HCT116 (cell line): ENCODE measurements at regions not wholly inside any gene's neighbourhood (a gene's known extent, or its start where the extent isn't known, plus 50 kb on each side); places are given as distances from the start of the nearest gene placed in this dataset.

ENCODE experiments used
- ATAC-seq: fragments of 200-7000 bp; cut with Tn5 transposase; 2 replicates; pipeline ENCODE4 v1.9.1; 2020; ENCODE audit warnings: mild to moderate bottlenecking, moderate library complexity
- BruUV-seq: library from RNA; stranded (reverse); fragments of 400-500 nt; replicated peaks from 2 replicates; lab custom pipeline; 2021; lab: Mats Ljungman, UMichigan
- CTCF ChIA-PET: fragments of 300-600 bp; sonication (Branson Sonifier 250); formaldehyde crosslinking; loops from one replicate; lab custom pipeline; 2021; ENCODE audit warnings: antibody characterized with exemption; lab: Charles Lee
- POLR2A ChIA-PET: fragments of 300-600, 350-600 bp; sonication (Branson Sonifier 250); formaldehyde crosslinking; loops from one replicate; lab custom pipeline; 2021; ENCODE audit warnings: antibody characterized with exemption; lab: Charles Lee
- RAD21 ChIA-PET, 2 experiments: fragments of 300-600 bp; sonication (Branson Sonifier 250); formaldehyde crosslinking; loops; one replicate each; lab custom pipeline; 2023; ENCODE audit warnings: low total read pairs in 2 of 2; ENCODE audit not compliant: uncharacterized antibody in 2 of 2, unreplicated experiment in 2 of 2, low non-redundant PET in 1 of 2; lab: Charles Lee
- DNase-seq: peaks from one replicate; pipeline ENCODE4 v3.0.0-alpha.2; 2010; ENCODE audit warnings: low read depth, low spot score
- H2AFZ ChIP-seq: fragments of 200-600 bp; shearing (Covaris generic), sonication (generic); 2 replicates; pipeline ENCODE4 v1.6.1; 2017; ENCODE audit warnings: low read depth, mixed run types, mixed read lengths, antibody characterized with exemption, low read length; ENCODE audit not compliant: poor library complexity, severe bottlenecking
- H3K27ac ChIP-seq: 2 replicates; pipeline ENCODE4 v1.5.1; 2012; ENCODE audit warnings: low read depth, low read length
- H3K27me3 ChIP-seq: fragments of 200-600 bp; sonication (generic); 2 replicates; pipeline ENCODE4 v1.6.1; 2016; ENCODE audit warnings: mixed run types, low read length, mixed read lengths; ENCODE audit not compliant: insufficient read depth
- H3K36me3 ChIP-seq, 2 experiments: fragments of 200-500 bp in 1 of 2; fragments of 200-600 bp in 1 of 2; sonication (Bioruptor generic) in 1 of 2; sonication (generic) in 1 of 2; 2 replicates each; pipeline versions ENCODE4 v1.5.1 to v1.6.1; 2014 to 2016; ENCODE audit warnings: low read length in 2 of 2, inconsistent platforms in 1 of 2, mixed read lengths in 1 of 2, mixed run types in 1 of 2; ENCODE audit not compliant: insufficient read depth in 2 of 2, control insufficient read depth in 1 of 2
- H3K4me1 ChIP-seq, 2 experiments: fragments of 200-600 bp in 1 of 2; sonication (generic) in 1 of 2; 2 replicates each; pipeline versions ENCODE4 v1.5.1 to v1.6.1; 2012 to 2017; ENCODE audit warnings: low read length in 2 of 2, inconsistent platforms in 1 of 2, mild to moderate bottlenecking in 1 of 2, mixed read lengths in 1 of 2, mixed run types in 1 of 2, moderate library complexity in 1 of 2; ENCODE audit not compliant: insufficient read depth in 2 of 2, control insufficient read depth in 1 of 2
- H3K4me2 ChIP-seq: fragments of 200-600 bp; sonication (generic); 2 replicates; pipeline ENCODE4 v1.6.1; 2017; ENCODE audit warnings: mixed run types, low read length, mixed read lengths
- H3K4me3 ChIP-seq, 2 experiments: fragments of 200-600 bp in 1 of 2; sonication (generic) in 1 of 2; replicated peaks in 1 of 2; 2 replicates each; pipeline ENCODE4 v1.5.1; 2011 to 2016; ENCODE audit warnings: low read length in 2 of 2, control low read depth in 1 of 2, low read depth in 1 of 2, mild to moderate bottlenecking in 1 of 2, mixed read lengths in 1 of 2, mixed run types in 1 of 2
- H3K79me2 ChIP-seq: fragments of 200-600 bp; sonication (generic); 2 replicates; pipeline ENCODE4 v1.6.1; 2017; ENCODE audit warnings: mild to moderate bottlenecking, mixed run types, low read length, moderate library complexity, mixed read lengths; ENCODE audit not compliant: insufficient read depth
- H3K9ac ChIP-seq: fragments of 200-600 bp; sonication (generic); 2 replicates; pipeline ENCODE4 v1.6.1; 2016; ENCODE audit warnings: low read length, mixed read lengths
- H3K9me2 ChIP-seq: fragments of 200-600 bp; sonication (generic), shearing (Covaris generic); 2 replicates; pipeline ENCODE4 v1.6.1; 2017; ENCODE audit warnings: mixed run types, mild to moderate bottlenecking, moderate library complexity; ENCODE audit not compliant: insufficient read depth
- H3K9me3 ChIP-seq, 2 experiments: fragments of 200-500 bp in 1 of 2; fragments of 200-600 bp in 1 of 2; sonication (Bioruptor generic) in 1 of 2; sonication (generic) in 1 of 2; 2 replicates each; pipeline ENCODE4 v1.6.1; 2014 to 2017; ENCODE audit warnings: low read length in 2 of 2, mixed read lengths in 2 of 2, inconsistent platforms in 1 of 2, low read depth in 1 of 2, mild to moderate bottlenecking in 1 of 2, mixed run types in 1 of 2, moderate library complexity in 1 of 2; ENCODE audit not compliant: control insufficient read depth in 1 of 2, insufficient read depth in 1 of 2
- H4K20me1 ChIP-seq: fragments of 200-600 bp; sonication (generic), shearing (Covaris generic); 2 replicates; pipeline ENCODE4 v1.6.1; 2017; ENCODE audit warnings: mixed run types, mild to moderate bottlenecking, moderate library complexity; ENCODE audit not compliant: insufficient read depth
- CTCF ChIP-seq, 3 experiments: fragments of 200-600 bp in 1 of 3; sonication (generic) in 1 of 3; IDR thresholded peaks in 2 of 3; conservative IDR thresholded peaks in 1 of 3; 2 replicates each; pipeline ENCODE4 v1.5.1; 2012 to 2017; ENCODE audit warnings: low read depth in 2 of 3, low read length in 2 of 3, antibody characterized with exemption in 1 of 3, borderline replicate concordance in 1 of 3, control low read depth in 1 of 3, mild to moderate bottlenecking in 1 of 3, mixed read lengths in 1 of 3, mixed run types in 1 of 3, moderate library complexity in 1 of 3; ENCODE audit not compliant: insufficient read depth in 1 of 3
- EGR1 ChIP-seq: IDR thresholded peaks from 2 replicates; pipeline ENCODE4 v1.6.1; 2012; ENCODE audit warnings: low read depth
- ELF1 ChIP-seq: IDR thresholded peaks from 2 replicates; pipeline ENCODE4 v1.6.1; 2012; ENCODE audit warnings: low read depth, borderline replicate concordance
- EZH2 ChIP-seq: fragments of 200-600 bp; sonication (generic); IDR thresholded peaks from 2 replicates; pipeline ENCODE4 v1.6.1; 2017; ENCODE audit warnings: antibody characterized with exemption, mixed run types
- EZH2phosphoT487 ChIP-seq: fragments of 200-600 bp; IDR thresholded peaks from 2 replicates; pipeline ENCODE4 v1.6.1; 2018; ENCODE audit warnings: antibody characterized with exemption, borderline replicate concordance
- FOSL1 ChIP-seq: IDR thresholded peaks from 2 replicates; pipeline ENCODE4 v1.6.1; 2012; ENCODE audit warnings: low read depth
- REST ChIP-seq: IDR thresholded peaks from 2 replicates; pipeline ENCODE4 v1.6.1; 2012; ENCODE audit warnings: low read depth
- SP1 ChIP-seq: IDR thresholded peaks from 2 replicates; pipeline ENCODE4 v1.6.1; 2012; ENCODE audit warnings: low read depth
- ZBTB33 ChIP-seq: IDR thresholded peaks from 2 replicates; pipeline ENCODE4 v1.6.1; 2011; ENCODE audit warnings: mild to moderate bottlenecking, low read length, moderate library complexity; ENCODE audit not compliant: insufficient replicate concordance; ENCODE audit errors: extremely low read depth
- ZFX ChIP-seq: fragments of 450-650 bp; IDR thresholded peaks from 2 replicates; pipeline ENCODE4 v1.6.1; 2017
- intact Hi-C: fragments of 100-400 bp; cut with micrococcal nuclease; formaldehyde crosslinking; loops from 2 replicates; pipeline ENCODE4 v1.10.0; 2022

- Histone ChIP-seq H2AFZ (no peak overlapping the region), H4K20me1 (no peaks in the 10 kb centered on the region), H3K4me2 (no peak overlapping the region), H3K9me3 (no peaks in the 10 kb centered on the region), H3K79me2 (no peaks in the 10 kb centered on the region), H3K9ac (no peak overlapping the region), H3K36me3 (no peaks in the 10 kb centered on the region), H3K4me3 (no peak overlapping the region), H3K4me1 (no peaks in the 10 kb centered on the region), H3K27me3 (no peaks in the 10 kb centered on the region), H3K27ac (no peak overlapping the region), H3K9me2 (no peaks in the 10 kb centered on the region)
- ChIA-PET CTCF (no interaction called here), RAD21 (no interaction called here), POLR2A (no interaction called here)
- intact Hi-C loops, result no loop called here
- ATAC-seq, result no peak
- no TSS peak for BruUV-seq
- TF ChIP-seq EZH2, result no peak
- no peak for DNase-seq
Measured at GRCh38 chr3:147775411-147775810, 366.2 kb downstream of the ZIC1 start.

- intact Hi-C loops, result no loop called here
- no peaks in the 10 kb centered on the region for H3K79me2 ChIP-seq
- H3K36me3 ChIP-seq, result no peaks in the 10 kb centered on the region
- no TSS peak for BruUV-seq
- no peak overlapping the region for H3K27ac ChIP-seq
- POLR2A ChIA-PET, result no interaction called here
- no peak overlapping the region for H3K4me2 ChIP-seq
- H3K27me3 ChIP-seq, result no peaks in the 10 kb centered on the region
- CTCF ChIA-PET, result no interaction called here
- H2AFZ ChIP-seq, result no peak overlapping the region
- RAD21 ChIA-PET, result no interaction called here
- DNase-seq, result no peak
- no peaks in the 10 kb centered on the region for H3K9me3 ChIP-seq
- TF ChIP-seq SP1 (no peak), EZH2phosphoT487 (no peak), EGR1 (no peak), ELF1 (no peak), FOSL1 (no peak), EZH2 (no peak), CTCF (IDR thresholded peaks at IDR 0.05 in 2 of 3, conservative IDR thresholded peaks at IDR 0.05 in 1 of 3; ENCODE audit: borderline replicate concordance in 1 of 3, insufficient read depth in 1 of 3, low read depth in 2 of 3, low read length in 2 of 3) (no peak), REST (no peak), ZFX (no peak), ZBTB33 (no peak)
- no peaks in the 10 kb centered on the region for H3K4me1 ChIP-seq
- no peak for ATAC-seq
- H3K9ac ChIP-seq, result no peak overlapping the region
- H3K9me2 ChIP-seq, result no peaks in the 10 kb centered on the region
- no peak overlapping the region for H3K4me3 ChIP-seq
- H4K20me1 ChIP-seq, result no peaks in the 10 kb centered on the region
Measured at GRCh38 chr3:147775816-147776530, 366.8 kb downstream of the ZIC1 start.
